ENCODE measurements at regions not wholly inside any gene's neighbourhood (a gene's known extent, or its start where the extent isn't known, plus 50 kb on each side); places are given as distances from the start of the nearest gene placed in this dataset.

DNA sequence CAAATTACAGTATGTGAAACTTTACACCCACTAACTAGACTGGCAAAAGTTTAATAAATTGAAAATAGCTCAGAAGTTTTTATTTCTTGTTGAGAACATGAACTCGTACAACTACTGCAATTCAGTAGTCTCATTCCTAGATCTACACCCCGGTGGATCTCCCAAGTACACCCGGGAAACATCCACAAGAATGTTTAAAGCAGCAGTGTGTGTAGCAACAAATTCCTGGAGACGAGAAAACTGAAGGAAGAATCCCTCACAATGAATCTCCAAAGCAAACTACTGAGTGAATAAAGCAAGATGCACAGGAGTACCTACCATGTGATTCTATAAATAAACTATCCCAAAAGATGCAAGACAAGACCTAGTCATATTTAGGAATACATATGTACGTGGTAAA is 954.0 kb upstream of the MAP3K7 start:
- DNase-seq (ENCODE audit: low read depth, low spot score) = no peak
- Histone ChIP-seq H3K4me2 (ENCODE audit: control insufficient read depth, insufficient read depth) (no peak overlapping the region), H3K4me1 (ENCODE audit: control insufficient read depth, insufficient read depth, low read length) (no peaks in the 10 kb centered on the region), H3K9me3 (replicated peaks; ENCODE audit: control insufficient read depth, insufficient read depth, low read length) (no peaks in the 10 kb centered on the region), H3K4me3 (no peak overlapping the region), H3K27ac (ENCODE audit: control insufficient read depth, insufficient read depth) (no peak overlapping the region), H3K27me3 (replicated peaks in 1 of 2; ENCODE audit: control insufficient read depth in 2 of 2, insufficient read depth in 2 of 2, low read length in 1 of 2) (no peaks in the 10 kb centered on the region), H3K9ac (ENCODE audit: control insufficient read depth, insufficient read depth, low read length) (no peak overlapping the region), H3K36me3 (ENCODE audit: control insufficient read depth in 2 of 2, insufficient read depth in 2 of 2, low read length in 1 of 2) (no peaks in the 10 kb centered on the region), H3K79me2 (ENCODE audit: control insufficient read depth, insufficient read depth, low read length) (no peaks in the 10 kb centered on the region), H4K20me1 (ENCODE audit: control insufficient read depth, insufficient read depth) (no peaks in the 10 kb centered on the region), H2AFZ (ENCODE audit: control insufficient read depth, low read depth, low read length) (no peak overlapping the region)
- RAD21 ChIA-PET (ENCODE audit: unreplicated experiment) = interaction anchor here (1.0 to 1.2 kb wide), 2 partner anchors 11 to 60 kb away, joined by 3 read pairs; no protein-coding TSS in a partner anchor
- TF ChIP-seq BMI1 (IDR thresholded peaks at IDR 0.05; ENCODE audit: borderline replicate concordance) (no peak), NFXL1 (IDR thresholded peaks at IDR 0.05; ENCODE audit: borderline replicate concordance) (no peak), NR2F1 (conservative IDR thresholded peaks at IDR 0.05) (no peak), YY1 (IDR thresholded peaks at IDR 0.05; ENCODE audit: low read depth, low read length) (no peak), ASH2L (IDR thresholded peaks at IDR 0.05; ENCODE audit: borderline replicate concordance, low read depth) (no peak), CREB1 (IDR thresholded peaks at IDR 0.05; ENCODE audit: low read depth) (no peak), TCF3 (IDR thresholded peaks at IDR 0.05; ENCODE audit: borderline replicate concordance, insufficient read depth, low read depth, low read length) (no peak), TARDBP (IDR thresholded peaks at IDR 0.05; ENCODE audit: borderline replicate concordance) (no peak), EED (IDR thresholded peaks at IDR 0.05; ENCODE audit: low read depth) (no peak)
- TF ChIP-seq, protein P1, sequence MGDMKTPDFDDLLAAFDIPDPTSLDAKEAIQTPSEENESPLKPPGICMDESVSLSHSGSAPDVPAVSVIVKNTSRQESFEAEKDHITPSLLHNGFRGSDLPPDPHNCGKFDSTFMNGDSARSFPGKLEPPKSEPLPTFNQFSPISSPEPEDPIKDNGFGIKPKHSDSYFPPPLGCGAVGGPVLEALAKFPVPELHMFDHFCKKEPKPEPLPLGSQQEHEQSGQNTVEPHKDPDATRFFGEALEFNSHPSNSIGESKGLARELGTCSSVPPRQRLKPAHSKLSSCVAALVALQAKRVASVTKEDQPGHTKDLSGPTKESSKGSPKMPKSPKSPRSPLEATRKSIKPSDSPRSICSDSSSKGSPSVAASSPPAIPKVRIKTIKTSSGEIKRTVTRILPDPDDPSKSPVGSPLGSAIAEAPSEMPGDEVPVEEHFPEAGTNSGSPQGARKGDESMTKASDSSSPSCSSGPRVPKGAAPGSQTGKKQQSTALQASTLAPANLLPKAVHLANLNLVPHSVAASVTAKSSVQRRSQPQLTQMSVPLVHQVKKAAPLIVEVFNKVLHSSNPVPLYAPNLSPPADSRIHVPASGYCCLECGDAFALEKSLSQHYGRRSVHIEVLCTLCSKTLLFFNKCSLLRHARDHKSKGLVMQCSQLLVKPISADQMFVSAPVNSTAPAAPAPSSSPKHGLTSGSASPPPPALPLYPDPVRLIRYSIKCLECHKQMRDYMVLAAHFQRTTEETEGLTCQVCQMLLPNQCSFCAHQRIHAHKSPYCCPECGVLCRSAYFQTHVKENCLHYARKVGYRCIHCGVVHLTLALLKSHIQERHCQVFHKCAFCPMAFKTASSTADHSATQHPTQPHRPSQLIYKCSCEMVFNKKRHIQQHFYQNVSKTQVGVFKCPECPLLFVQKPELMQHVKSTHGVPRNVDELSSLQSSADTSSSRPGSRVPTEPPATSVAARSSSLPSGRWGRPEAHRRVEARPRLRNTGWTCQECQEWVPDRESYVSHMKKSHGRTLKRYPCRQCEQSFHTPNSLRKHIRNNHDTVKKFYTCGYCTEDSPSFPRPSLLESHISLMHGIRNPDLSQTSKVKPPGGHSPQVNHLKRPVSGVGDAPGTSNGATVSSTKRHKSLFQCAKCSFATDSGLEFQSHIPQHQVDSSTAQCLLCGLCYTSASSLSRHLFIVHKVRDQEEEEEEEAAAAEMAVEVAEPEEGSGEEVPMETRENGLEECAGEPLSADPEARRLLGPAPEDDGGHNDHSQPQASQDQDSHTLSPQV (IDR thresholded peaks at IDR 0.05) = no peak
- TF ChIP-seq, protein P2, sequence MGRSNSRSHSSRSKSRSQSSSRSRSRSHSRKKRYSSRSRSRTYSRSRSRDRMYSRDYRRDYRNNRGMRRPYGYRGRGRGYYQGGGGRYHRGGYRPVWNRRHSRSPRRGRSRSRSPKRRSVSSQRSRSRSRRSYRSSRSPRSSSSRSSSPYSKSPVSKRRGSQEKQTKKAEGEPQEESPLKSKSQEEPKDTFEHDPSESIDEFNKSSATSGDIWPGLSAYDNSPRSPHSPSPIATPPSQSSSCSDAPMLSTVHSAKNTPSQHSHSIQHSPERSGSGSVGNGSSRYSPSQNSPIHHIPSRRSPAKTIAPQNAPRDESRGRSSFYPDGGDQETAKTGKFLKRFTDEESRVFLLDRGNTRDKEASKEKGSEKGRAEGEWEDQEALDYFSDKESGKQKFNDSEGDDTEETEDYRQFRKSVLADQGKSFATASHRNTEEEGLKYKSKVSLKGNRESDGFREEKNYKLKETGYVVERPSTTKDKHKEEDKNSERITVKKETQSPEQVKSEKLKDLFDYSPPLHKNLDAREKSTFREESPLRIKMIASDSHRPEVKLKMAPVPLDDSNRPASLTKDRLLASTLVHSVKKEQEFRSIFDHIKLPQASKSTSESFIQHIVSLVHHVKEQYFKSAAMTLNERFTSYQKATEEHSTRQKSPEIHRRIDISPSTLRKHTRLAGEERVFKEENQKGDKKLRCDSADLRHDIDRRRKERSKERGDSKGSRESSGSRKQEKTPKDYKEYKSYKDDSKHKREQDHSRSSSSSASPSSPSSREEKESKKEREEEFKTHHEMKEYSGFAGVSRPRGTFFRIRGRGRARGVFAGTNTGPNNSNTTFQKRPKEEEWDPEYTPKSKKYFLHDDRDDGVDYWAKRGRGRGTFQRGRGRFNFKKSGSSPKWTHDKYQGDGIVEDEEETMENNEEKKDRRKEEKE (IDR thresholded peaks at IDR 0.05) = no peak
- TF ChIP-seq, protein P3, sequence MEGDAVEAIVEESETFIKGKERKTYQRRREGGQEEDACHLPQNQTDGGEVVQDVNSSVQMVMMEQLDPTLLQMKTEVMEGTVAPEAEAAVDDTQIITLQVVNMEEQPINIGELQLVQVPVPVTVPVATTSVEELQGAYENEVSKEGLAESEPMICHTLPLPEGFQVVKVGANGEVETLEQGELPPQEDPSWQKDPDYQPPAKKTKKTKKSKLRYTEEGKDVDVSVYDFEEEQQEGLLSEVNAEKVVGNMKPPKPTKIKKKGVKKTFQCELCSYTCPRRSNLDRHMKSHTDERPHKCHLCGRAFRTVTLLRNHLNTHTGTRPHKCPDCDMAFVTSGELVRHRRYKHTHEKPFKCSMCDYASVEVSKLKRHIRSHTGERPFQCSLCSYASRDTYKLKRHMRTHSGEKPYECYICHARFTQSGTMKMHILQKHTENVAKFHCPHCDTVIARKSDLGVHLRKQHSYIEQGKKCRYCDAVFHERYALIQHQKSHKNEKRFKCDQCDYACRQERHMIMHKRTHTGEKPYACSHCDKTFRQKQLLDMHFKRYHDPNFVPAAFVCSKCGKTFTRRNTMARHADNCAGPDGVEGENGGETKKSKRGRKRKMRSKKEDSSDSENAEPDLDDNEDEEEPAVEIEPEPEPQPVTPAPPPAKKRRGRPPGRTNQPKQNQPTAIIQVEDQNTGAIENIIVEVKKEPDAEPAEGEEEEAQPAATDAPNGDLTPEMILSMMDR (IDR thresholded peaks at IDR 0.05 in 2 of 3, conservative IDR thresholded peaks at IDR 0.05 in 1 of 3; ENCODE audit: control insufficient read depth in 2 of 3, extremely low read depth in 1 of 3, insufficient read depth in 1 of 3, low read depth in 3 of 3, low read length in 3 of 3) = no peak
- TF ChIP-seq, protein P4, sequence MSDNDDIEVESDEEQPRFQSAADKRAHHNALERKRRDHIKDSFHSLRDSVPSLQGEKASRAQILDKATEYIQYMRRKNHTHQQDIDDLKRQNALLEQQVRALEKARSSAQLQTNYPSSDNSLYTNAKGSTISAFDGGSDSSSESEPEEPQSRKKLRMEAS (IDR thresholded peaks at IDR 0.05; ENCODE audit: low read depth, low read length) = no peak
- POLR2A ChIA-PET = interaction anchor here (0.6 to 0.8 kb wide), 2 partner anchors 99 to 212 kb away, joined by 3 read pairs; no protein-coding TSS in a partner anchor
- SMC1A ChIA-PET (ENCODE audit: uncharacterized antibody, unreplicated experiment) = interaction anchor here (0.6 to 1.5 kb wide), 8 partner anchors 10 to 576 kb away, joined by 3 to 6 read pairs (median 3); no protein-coding TSS in a partner anchor
- intact Hi-C loops (cut with micrococcal nuclease; ENCODE audit: unreplicated experiment) = no loop called here
- in situ Hi-C loops (cut with MboI) = no loop called here
- ATAC-seq = no peak
- FAIRE-seq = no peak
- WGBS (ENCODE audit: insufficient coverage, insufficient replicate concordance, low lambda C conversion rate, missing lambda C conversion rate) = 24% methylated on average over 5 of the region's 5 CpGs
- no TSS peak for BruUV-seq (replicated peaks)
- CTCF ChIA-PET = interaction anchor here (1.3 to 1.5 kb wide), 3 partner anchors 10 to 31 kb away, joined by 3 to 4 read pairs (median 3); no protein-coding TSS in a partner anchor

Data from GM12878 (cell line).